ENCODE measurements at regions not wholly inside any gene's neighbourhood (a gene's known extent, or its start where the extent isn't known, plus 50 kb on each side); places are given as distances from the start of the nearest gene placed in this dataset.

DNA sequence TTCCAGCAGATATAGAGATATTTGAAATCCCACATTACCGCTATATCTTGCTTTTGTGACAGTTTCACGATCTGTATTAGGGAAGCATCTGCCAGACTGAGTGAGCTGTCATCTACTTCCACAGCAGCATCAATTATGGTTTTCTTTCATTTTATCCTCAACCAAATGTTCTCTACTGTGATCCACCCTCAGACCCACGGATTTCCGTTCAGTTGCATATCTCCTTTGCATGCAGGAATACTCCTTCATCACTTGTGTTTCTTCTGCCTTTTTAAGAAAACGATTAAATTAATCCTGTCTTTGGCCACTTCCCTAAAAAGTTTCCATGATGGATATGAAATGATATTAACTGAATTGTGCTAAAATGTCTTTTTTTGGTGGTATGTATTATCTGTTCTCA is 262.1 kb upstream of the ADGRB3 start:
- DNase-seq: no peak

DNA sequence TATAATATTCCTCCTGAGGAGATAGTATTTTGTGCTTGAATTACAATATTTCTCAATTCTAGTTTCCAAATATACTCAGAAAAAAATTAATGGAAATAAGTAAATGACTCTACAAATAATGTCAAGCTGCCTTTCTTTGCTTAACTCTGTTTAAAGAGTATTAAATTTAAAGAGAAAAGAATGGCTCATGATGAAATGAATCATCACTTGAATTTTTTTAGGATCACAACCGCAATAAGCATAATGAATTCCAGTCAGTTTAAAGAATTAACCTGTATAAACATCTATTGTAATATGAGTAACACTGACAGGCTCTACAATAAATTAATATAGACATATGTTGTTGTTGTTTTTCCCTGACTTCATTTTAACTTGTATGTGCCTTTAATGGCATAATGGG is 266.2 kb upstream of the ADGRB3 start:
- DNase-seq: no peak

GRCh38 chr6:68364271-68364805 is 270.7 kb upstream of the ADGRB3 start:
- DNase-seq: no peak

DNA sequence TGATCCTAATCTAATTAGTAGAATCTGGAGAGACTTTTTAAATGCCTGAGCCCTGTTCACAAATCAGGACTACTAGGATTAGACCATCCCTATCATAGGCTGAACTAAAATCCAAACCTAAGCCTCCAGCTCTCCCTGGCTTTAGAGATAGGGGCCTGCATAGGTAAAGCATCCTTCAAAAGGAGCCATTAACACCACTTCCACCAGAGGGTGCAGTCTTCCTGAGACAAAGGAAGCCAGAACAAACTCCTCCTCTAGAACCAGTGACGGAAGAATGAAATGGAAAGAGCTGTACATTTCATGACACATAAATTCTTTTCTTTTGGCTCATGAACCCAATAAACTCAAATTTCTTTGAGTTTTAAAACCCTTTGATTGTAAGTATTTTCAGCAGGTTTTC is 291.2 kb upstream of the ADGRB3 start:
- peak; percentile 21 for DNase-seq

GRCh38 chr6:68342286-68342685 is 292.8 kb upstream of the ADGRB3 start:
- DNase-seq: no peak

DNA sequence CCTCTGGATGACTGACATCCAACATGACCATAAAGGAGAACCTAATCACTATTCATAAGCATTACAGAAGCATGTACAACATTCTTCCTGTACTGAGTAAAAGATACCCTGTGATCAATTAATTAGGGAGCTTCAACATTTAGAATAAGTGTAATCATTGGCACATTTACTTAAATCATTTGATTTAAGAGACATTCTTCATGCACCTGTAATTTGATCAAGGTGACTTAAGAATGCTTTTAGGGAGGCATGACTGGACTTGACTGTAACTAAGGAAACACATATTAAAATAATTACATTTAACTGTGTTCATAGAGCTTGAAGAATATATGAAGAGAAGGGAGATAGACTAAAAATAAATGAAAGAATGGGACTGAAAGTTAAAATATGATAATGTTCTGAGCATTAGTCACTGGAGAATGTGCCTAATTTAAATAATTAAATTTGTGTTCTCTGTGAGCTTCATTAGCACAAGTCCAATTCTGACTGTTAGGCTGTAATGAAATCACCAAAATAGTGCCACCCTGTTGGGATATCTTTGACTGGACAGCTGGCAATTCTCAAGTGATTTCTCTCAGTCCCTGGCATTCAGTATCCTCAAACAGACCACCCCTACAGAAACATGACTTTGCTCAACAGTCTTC is 295.5 kb upstream of the ADGRB3 start:
- no peak for DNase-seq

DNA sequence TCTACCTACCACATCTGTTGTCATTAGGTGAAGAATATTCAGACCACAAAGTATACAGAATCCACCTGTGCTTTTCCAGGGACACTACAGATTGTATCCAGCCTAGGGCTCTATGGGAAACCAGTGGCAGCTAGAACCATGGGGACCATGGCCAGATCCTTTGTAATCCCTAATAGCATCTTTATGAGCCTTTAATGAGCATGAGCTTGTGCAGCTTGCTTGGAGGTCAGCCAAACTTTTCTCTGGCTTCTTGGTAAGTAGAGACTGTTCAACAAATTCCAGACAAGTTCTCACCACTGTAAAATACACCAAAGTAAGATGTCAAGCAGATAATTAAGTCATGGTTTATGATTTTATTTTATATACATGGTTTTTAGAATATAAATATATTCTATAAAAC is 301.6 kb upstream of the ADGRB3 start:
- no peak for DNase-seq

DNA sequence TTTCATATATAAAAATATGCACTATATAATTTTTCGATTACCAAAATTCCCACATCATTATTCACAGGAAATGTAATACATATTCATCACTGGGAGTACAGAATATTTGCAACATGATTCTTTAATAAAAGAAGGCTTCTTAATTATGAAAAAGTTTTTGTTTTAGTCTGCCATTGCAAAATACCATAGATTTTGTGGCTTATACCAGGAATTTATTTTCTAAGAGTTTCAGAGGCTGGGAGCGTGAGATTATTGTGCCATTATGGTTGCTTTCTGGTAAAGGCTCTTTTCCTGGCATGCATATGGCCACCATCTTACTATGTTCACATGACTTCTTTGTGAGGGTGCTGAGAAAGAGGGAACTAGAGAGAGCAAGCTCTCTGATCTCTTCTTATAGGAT is 306.9 kb upstream of the ADGRB3 start:
- DNase-seq: no peak

GRCh38 chr6:68326762-68327161 is 308.3 kb upstream of the ADGRB3 start:
- DNase-seq: no peak

GRCh38 chr6:68317366-68317765 is 317.7 kb upstream of the ADGRB3 start:
- no peak for DNase-seq

DNA sequence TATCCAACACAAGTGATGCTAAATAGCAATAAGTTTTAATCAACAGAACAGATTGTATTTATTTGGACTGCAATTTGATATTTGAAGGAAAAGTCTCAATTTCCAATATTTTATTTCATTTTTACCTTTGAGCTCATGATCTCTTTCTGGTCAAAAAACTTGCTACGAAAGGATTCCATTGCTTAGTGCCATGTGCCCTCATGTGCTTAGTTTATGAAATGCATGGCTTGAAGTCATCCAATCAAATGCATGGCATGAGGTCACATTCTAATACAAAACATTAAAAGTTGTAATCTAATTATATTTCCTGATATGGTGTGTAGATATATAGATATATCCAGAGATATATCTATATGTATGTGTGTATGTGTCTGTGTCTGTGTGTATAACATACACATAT is 321.2 kb upstream of the ADGRB3 start:
- DNase-seq: no peak

GRCh38 chr6:68307301-68307700 is 327.8 kb upstream of the ADGRB3 start:
- DNase-seq: no peak

- no peak for DNase-seq
Observed at GRCh38 chr6:68296126-68296525, 339.0 kb upstream of the ADGRB3 start.

GRCh38 chr6:68282646-68283045 is 352.4 kb upstream of the ADGRB3 start:
- DNase-seq: no peak

DNA sequence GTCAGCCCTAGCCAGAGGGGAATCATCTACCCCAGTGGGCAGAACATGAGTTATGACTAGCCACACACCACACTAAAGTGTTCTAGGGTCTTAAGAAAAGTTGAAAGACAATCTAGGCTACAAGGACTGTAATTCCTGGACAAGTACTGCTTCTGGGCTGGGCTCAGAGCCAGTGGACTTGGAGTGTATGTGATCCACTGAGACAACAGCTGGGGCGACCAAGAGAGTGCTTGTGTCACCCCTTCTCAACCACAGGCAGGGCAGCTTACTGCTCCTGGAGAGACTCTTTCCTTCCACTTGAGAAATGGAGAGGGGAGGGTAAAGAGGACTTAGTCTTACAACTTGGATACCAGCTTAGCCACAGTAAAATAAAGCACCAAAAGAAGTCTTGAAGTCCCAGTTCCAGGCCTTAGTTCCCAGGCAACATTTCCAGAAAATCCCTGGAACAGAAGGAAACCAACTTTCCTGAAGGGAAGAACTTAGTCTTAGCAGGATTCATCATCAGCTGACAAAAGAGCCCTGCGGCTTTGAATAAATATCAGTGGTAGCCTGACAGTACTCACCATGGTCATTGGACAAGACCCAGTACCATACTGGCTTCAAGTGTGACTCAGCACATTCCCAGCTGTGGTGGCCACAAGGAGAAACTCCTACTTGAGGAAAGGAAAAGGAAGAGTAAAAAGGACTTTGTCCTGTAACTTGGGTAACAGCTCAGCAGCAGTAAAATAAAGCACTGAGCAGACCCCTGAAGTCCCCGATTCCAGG is 355.1 kb upstream of the ADGRB3 start:
- no peak for DNase-seq

- DNase-seq: no peak
Observed at GRCh38 chr6:68273297-68273696, 361.8 kb upstream of the ADGRB3 start.

- DNase-seq: no peak
Observed at GRCh38 chr6:68256391-68256790, 378.7 kb upstream of the ADGRB3 start.

DNA sequence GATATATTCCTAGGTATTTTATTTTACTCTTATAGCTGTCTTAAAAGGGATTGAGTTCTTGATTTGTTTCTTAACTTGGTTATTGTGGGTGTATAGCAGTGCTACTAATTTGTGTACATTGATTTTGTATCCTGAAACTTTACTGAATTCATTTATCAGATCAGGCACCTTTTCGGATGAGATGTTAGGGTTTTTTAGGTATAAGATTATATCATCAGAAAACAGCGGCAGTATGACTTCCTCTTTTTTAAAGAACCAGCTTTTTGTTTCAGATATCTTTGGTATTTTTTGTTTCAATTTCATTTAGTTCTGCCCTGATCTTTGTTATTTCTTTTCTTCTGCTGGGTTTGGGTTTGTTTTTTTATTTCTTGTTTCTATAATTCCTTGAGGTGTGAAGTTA is 382.4 kb upstream of the ADGRB3 start:
- DNase-seq: no peak

- DNase-seq: no peak
Observed at GRCh38 chr6:68247782-68248181, 387.3 kb upstream of the ADGRB3 start.

GRCh38 chr6:68240726-68241125 is 394.4 kb upstream of the ADGRB3 start:
- DNase-seq: no peak

- no peak for DNase-seq
Observed at GRCh38 chr6:68239034-68239433, 396.0 kb upstream of the ADGRB3 start.

GRCh38 chr6:68238097-68238601 is 396.9 kb upstream of the ADGRB3 start:
- no peak for DNase-seq

DNA sequence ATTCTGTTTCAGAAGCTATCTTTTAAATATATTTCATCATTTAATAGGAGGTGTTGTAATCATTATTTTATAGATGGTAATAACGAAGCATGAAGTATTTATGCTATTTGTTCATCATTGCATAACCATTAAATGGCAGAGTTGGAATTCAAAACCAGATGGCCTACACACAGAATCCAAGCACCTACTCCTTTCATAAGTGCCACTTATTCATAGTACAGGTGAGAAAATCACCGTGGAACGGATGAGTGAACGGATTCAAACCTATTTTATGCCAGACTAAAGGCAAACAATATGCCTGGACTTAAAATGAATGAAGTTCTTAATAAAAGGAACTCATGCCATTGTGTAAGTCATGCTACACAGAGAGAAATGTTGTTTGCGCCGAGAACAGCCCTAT is 397.9 kb upstream of the ADGRB3 start:
- no peak for DNase-seq

- no peak for DNase-seq
Observed at GRCh38 chr6:68235326-68235784, 399.7 kb upstream of the ADGRB3 start.

All from suppressor macrophage treated with lipopolysaccharide for 4 hours (primary cell).